TTC549 (cell line): ENCODE measurements at regions not wholly inside any gene's neighbourhood (a gene's known extent, or its start where the extent isn't known, plus 50 kb on each side); places are given as distances from the start of the nearest gene placed in this dataset.

ENCODE experiments used
- FAIRE-seq: peaks from 2 replicates; lab custom pipeline; 2012; peaks lifted over from hg19 to GRCh38; lab: Jason Lieb, UNC

- no peak for FAIRE-seq
Observed at GRCh38 chr5:160950311-160950710, 98.3 kb upstream of the ATP10B start.

GRCh38 chr5:160940725-160941124 is 88.7 kb upstream of the ATP10B start:
- FAIRE-seq = no peak

GRCh38 chr5:160938532-160938931 is 86.5 kb upstream of the ATP10B start:
- no peak for FAIRE-seq

- no peak for FAIRE-seq
Observed at GRCh38 chr5:160937570-160937969, 85.6 kb upstream of the ATP10B start.

GRCh38 chr5:160935776-160936175 is 83.8 kb upstream of the ATP10B start:
- no peak for FAIRE-seq

- no peak for FAIRE-seq
Observed at GRCh38 chr5:160931283-160931682, 79.3 kb upstream of the ATP10B start.

- no peak for FAIRE-seq
Observed at GRCh38 chr5:160930406-160930805, 78.4 kb upstream of the ATP10B start.

- FAIRE-seq = no peak
Observed at GRCh38 chr5:160929906-160930305, 77.9 kb upstream of the ATP10B start.

GRCh38 chr5:160929360-160929759 is 77.3 kb upstream of the ATP10B start:
- FAIRE-seq = no peak

GRCh38 chr5:160926428-160926827 is 74.4 kb upstream of the ATP10B start:
- FAIRE-seq = no peak

GRCh38 chr5:160925281-160925680 is 73.3 kb upstream of the ATP10B start:
- no peak for FAIRE-seq

- no peak for FAIRE-seq
Observed at GRCh38 chr5:160923936-160924710, 72.1 kb upstream of the ATP10B start.

- FAIRE-seq = no peak
Observed at GRCh38 chr5:160923411-160923810, 71.4 kb upstream of the ATP10B start.

GRCh38 chr5:160922311-160922710 is 70.3 kb upstream of the ATP10B start:
- no peak for FAIRE-seq

GRCh38 chr5:160921423-160922285 is 69.6 kb upstream of the ATP10B start:
- FAIRE-seq = no peak

- FAIRE-seq = no peak
Observed at GRCh38 chr5:160919626-160920025, 67.6 kb upstream of the ATP10B start.

GRCh38 chr5:160918386-160918785 is 66.4 kb upstream of the ATP10B start:
- FAIRE-seq = no peak

GRCh38 chr5:160906090-160906489 is 54.1 kb upstream of the ATP10B start:
- no peak for FAIRE-seq

- no peak for FAIRE-seq
Observed at GRCh38 chr5:160905285-160905684, 53.3 kb upstream of the ATP10B start.

GRCh38 chr5:160904591-160904990 is 52.6 kb upstream of the ATP10B start:
- FAIRE-seq = no peak

- FAIRE-seq = no peak
Observed at GRCh38 chr5:160903551-160903950, 51.5 kb upstream of the ATP10B start.

GRCh38 chr5:160903076-160903475 is 51.1 kb upstream of the ATP10B start:
- no peak for FAIRE-seq
